ENCODE measurements at regions not wholly inside any gene's neighbourhood (a gene's known extent, or its start where the extent isn't known, plus 50 kb on each side); places are given as distances from the start of the nearest gene placed in this dataset.

GRCh38 chr2:180481998-180482397, 474.9 kb upstream of the CWC22 start:
- intact Hi-C loops (cut with micrococcal nuclease; ENCODE audit: unreplicated experiment): no loop called here
- Histone ChIP-seq H2AFZ (peak overlapping the region; percentile 24; the same call in 1 of the 2 replicates), H4K20me1 (ENCODE audit: insufficient read depth) (no peaks in the 10 kb centered on the region), H3K4me1 (replicated peaks; ENCODE audit: insufficient read depth) (no peaks in the 10 kb centered on the region), H3K27ac (no peak overlapping the region), H3K4me2 (no peak overlapping the region), H3K4me3 (no peak overlapping the region), H3F3A (ENCODE audit: insufficient read depth, low read depth) (no peaks in the 10 kb centered on the region), H3K9me2 (ENCODE audit: insufficient read depth) (no peaks in the 10 kb centered on the region), H3K36me3 (ENCODE audit: low read depth) (no peaks in the 10 kb centered on the region), H3K79me2 (ENCODE audit: low read depth) (no peaks in the 10 kb centered on the region), H3K27me3 (ENCODE audit: insufficient read depth, low read depth) (no peaks in the 10 kb centered on the region), H3K9me3 (ENCODE audit: insufficient read depth, low read depth) (no peaks in the 10 kb centered on the region)
- ChIA-PET POLR2A (ENCODE audit: unreplicated experiment) (no interaction called here), CTCF (no interaction called here)
- BruUV-seq (replicated peaks): no TSS peak
- no peak for TF ChIP-seq CTCF (conservative IDR thresholded peaks at IDR 0.05)
- TF ChIP-seq EZH2 (IDR thresholded peaks at IDR 0.05; ENCODE audit: low read depth): no peak
- DNase-seq: no peak

- H3K9me2 ChIP-seq (ENCODE audit: insufficient read depth): no peaks in the 10 kb centered on the region
- no peaks in the 10 kb centered on the region for H3F3A ChIP-seq (ENCODE audit: insufficient read depth, low read depth)
- no peak overlapping the region for H3K4me2 ChIP-seq
- intact Hi-C loops (cut with micrococcal nuclease; ENCODE audit: unreplicated experiment): no loop called here
- DNase-seq: peak in 1 of 2 experiments; percentile 35
- no peak overlapping the region for H3K4me3 ChIP-seq
- no peaks in the 10 kb centered on the region for H3K27me3 ChIP-seq (ENCODE audit: insufficient read depth, low read depth)
- BruUV-seq (replicated peaks): no TSS peak
- no peaks in the 10 kb centered on the region for H3K36me3 ChIP-seq (ENCODE audit: low read depth)
- H3K9me3 ChIP-seq (ENCODE audit: insufficient read depth, low read depth): no peaks in the 10 kb centered on the region
- H2AFZ ChIP-seq: no peak overlapping the region
- no peak for TF ChIP-seq CTCF (conservative IDR thresholded peaks at IDR 0.05)
- no peak for TF ChIP-seq EZH2 (IDR thresholded peaks at IDR 0.05; ENCODE audit: low read depth)
- H3K27ac ChIP-seq: no peak overlapping the region
- no peaks in the 10 kb centered on the region for H4K20me1 ChIP-seq (ENCODE audit: insufficient read depth)
- CTCF ChIA-PET: no interaction called here
- no peaks in the 10 kb centered on the region for H3K79me2 ChIP-seq (ENCODE audit: low read depth)
- H3K4me1 ChIP-seq (replicated peaks; ENCODE audit: insufficient read depth): no peaks in the 10 kb centered on the region
- POLR2A ChIA-PET (ENCODE audit: unreplicated experiment): no interaction called here
Observed at GRCh38 chr2:180478883-180479282, 471.8 kb upstream of the CWC22 start.

GRCh38 chr2:180474716-180475115, 467.6 kb upstream of the CWC22 start:
- CTCF ChIA-PET: no interaction called here
- Histone ChIP-seq H3K27me3 (ENCODE audit: insufficient read depth, low read depth) (no peaks in the 10 kb centered on the region), H3K27ac (no peak overlapping the region), H3F3A (ENCODE audit: insufficient read depth, low read depth) (no peaks in the 10 kb centered on the region; the same call in 1 of the 2 replicates), H3K36me3 (ENCODE audit: low read depth) (no peaks in the 10 kb centered on the region), H3K4me3 (no peak overlapping the region), H3K9me2 (ENCODE audit: insufficient read depth) (no peaks in the 10 kb centered on the region), H4K20me1 (ENCODE audit: insufficient read depth) (no peaks in the 10 kb centered on the region), H2AFZ (0 out of 2 replicates have a peak overlapping the region, but pooled peaks have one; percentile 6), H3K4me2 (no peak overlapping the region), H3K79me2 (ENCODE audit: low read depth) (no peaks in the 10 kb centered on the region), H3K4me1 (replicated peaks; ENCODE audit: insufficient read depth) (no peaks in the 10 kb centered on the region), H3K9me3 (ENCODE audit: insufficient read depth, low read depth) (no peaks in the 10 kb centered on the region)
- intact Hi-C loops (cut with micrococcal nuclease; ENCODE audit: unreplicated experiment): no loop called here
- POLR2A ChIA-PET (ENCODE audit: unreplicated experiment): interaction anchor here (0.6 kb wide), 1 partner anchor 48 kb away, joined by 3 read pairs; no protein-coding TSS in a partner anchor
- DNase-seq: no peak
- no TSS peak for BruUV-seq (replicated peaks)
- no peak for TF ChIP-seq CTCF (conservative IDR thresholded peaks at IDR 0.05)
- TF ChIP-seq EZH2 (IDR thresholded peaks at IDR 0.05; ENCODE audit: low read depth): no peak
